Pulmonary artery endothelial cell (primary cell): ENCODE measurements at regions not wholly inside any gene's neighbourhood (a gene's known extent, or its start where the extent isn't known, plus 50 kb on each side); places are given as distances from the start of the nearest gene placed in this dataset.

Experiments used
- DNase-seq: peaks from one replicate; pipeline ENCODE4 v3.0.0-alpha.2; 2011; ENCODE audit warnings: low read depth, low spot score

DNA sequence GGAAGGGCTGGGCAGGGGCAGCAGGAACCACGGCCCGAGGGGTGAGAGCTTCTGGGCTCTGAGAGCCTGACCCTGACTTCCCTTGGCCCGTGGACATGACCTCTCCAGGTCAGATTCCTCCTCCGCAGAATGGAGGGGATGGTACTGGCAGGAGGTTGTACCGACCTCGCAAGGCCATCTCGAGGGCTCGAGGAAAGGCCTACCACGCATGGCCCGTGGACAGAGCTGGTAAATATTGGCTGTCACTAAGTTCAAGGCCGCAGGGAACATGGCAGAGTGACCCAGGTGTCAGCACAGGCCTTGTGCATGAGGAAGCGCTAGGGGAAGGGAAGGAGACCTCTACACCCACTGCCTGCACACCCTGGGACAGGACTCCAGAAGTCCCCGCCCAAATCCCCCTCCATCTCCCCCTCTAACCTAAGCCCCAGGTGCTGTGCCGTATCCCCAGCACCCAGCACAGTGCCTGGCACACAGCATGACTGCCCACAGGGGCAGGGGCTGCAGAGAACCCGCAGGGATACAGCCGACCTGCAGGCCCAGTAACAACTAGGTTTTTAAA, 54.9 kb upstream of the PPP2R5C start:
- no peak for DNase-seq

DNA sequence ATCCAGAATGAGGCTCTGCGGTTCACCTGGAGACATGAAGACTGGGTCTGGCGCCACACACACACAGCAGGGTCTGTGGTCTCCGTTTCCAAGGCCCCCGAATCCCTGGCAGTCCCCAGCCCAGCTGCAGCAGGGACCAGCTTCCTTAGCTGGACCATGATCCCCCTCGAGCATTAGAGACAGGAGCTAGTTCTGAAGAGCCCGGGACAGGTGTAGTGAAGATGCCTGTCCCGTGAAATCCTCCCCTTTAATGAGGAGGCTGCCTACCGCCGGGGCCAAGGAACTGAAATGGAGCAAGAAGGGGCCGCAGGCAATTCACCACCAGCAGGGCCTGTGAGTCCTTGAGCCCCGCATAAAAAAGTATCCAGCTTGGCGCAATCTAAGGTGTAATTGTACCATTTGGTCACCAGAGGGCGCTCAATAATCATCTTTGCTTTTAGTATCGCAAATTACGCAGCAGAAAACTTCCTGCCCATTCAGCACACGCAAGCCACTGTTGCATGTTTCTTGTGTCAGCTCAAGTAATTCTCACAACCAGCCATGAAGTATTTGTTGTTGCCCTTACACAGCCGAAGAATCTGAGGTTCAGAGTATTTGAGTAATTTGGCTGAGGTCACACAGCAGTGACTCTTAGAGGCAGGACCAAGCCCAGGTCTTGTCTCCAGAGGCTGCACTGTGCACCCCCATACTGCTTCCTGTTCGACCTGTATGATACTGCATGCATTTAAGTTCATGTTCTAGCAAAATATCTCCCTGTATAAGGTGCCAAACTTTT, 54.3 kb upstream of the PPP2R5C start:
- DNase-seq, result peak; percentile 20

DNA sequence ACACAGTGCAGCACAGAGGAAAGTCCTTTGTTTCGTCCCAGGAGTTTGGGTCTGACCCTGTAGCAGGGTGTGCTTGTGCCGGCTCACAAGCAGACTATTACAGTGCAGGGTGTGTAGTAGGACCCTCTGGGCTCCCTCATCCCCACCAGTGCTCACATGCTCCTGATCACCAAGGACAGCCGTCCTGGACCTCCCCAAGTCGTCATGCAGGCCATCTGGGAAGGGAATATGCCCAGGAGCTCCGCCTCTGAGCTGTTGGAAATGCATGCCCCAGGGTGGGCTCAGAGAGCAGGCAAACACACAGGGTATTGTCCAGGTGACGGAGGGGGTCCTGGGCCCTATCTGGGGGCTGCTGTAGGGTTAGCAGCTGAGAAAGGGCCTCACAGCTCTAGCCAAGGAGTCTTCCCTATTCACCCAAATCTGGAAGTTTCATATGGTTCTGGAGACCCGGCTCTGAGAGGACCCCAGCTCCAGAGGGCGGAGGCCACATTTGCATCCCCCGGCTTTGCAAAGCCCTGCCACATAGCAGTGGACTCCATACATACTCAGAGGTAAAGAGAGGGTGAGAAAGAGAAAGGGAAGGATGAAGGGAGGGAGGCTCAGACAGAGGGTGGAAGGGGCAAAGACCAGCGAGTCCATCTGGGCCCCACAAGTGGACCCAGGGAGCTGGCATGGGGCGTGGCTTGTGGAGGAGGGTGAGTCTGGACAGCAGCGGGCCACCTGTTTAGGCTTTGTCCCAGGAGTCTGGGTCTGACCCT, 53.5 kb upstream of the PPP2R5C start:
- DNase-seq, result no peak

DNA sequence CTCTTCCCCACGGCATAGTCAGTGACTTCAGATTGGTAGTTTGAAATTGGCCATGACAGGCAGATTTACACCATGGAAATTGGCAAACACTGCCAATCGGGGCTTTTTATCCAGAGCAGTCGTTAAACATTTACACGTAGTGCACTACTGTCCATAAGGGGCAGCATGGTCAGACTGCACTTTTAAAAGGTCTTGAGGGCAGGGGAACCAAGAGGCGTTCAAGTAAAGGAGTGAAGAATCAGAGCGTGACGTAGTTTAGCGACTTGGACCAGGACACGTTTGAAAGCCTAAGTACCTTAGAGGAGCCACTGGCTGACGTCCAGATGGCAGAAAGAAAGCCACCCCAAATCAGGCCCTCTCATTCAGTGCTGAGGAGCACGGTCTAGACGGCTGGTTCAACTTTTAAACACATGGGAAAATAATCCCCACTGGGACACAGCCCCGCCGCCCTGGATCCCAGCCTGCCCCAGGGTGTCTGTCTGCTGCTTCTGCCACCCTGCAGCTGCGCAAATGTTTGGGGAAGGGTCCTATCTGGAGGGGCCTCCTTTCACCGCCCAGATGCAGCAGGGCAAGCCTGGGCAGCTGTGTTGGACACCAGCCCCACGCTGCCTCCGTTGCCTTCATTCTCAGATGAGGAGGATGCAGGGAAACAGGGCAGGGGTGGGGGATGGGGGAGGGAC, 52.5 kb upstream of the PPP2R5C start:
- no peak for DNase-seq

DNA sequence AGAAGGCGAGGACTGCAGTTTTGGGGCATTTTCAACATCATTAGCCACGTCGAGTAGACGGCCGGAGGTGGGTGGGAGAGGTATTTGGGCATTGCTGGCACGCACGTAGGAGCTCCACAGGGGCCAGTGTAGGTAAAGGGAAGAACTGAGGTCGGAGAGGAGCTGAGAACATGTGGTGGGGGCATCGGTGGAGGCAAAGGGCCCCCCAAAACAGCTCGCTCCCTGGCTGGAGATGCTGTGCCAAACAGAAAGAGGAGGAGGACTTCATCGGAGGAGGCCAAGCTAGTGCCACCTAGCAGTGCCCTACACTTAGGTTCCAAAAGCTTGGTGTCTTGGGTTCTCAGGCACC, 52.0 kb upstream of the PPP2R5C start:
- DNase-seq, result no peak

DNA sequence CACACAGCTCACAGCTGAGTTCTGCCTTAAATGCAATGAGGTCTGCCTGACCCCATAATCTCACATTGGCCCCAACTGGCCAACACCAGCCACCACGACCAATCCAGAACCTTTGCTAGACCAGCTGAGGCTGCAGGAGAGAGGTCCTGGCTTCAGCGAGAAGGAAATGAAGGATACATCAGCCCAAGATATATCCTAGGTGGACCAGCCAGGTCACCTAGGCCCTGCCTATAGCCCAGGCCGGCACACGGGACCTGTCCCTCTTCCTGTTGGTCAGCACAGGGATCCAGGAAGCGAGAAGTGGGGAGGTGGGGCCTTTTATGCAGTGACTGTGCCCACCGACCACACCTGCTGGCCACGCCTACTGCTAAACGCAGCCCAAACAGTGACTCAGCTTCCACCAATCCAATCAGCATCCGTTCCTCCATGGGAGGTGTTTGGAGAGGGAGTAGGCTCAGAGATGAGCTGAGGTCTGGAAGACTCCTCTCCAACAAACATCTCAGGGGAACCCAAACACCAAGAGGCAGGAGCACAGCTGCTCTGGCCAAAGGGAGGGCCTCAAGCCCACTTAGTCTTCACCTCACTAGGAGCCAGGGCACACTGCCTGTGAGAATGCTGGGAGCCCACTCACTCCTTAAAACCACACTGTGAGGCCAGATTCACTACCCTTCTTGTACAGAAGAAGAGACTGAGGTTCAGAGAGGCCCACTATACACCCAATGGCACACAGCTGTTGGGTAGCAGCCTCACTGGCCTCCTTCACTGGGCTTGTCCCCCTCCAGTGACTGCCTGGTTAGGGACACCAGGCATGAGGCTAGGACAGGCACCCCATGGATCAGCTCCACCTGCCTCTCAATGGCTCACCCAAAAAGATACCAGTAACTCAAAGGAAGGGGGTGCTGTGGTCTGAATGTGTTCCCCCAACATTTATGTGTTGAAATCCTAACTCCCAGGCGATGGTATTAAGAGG, 51.3 kb upstream of the PPP2R5C start:
- DNase-seq, result no peak

DNA sequence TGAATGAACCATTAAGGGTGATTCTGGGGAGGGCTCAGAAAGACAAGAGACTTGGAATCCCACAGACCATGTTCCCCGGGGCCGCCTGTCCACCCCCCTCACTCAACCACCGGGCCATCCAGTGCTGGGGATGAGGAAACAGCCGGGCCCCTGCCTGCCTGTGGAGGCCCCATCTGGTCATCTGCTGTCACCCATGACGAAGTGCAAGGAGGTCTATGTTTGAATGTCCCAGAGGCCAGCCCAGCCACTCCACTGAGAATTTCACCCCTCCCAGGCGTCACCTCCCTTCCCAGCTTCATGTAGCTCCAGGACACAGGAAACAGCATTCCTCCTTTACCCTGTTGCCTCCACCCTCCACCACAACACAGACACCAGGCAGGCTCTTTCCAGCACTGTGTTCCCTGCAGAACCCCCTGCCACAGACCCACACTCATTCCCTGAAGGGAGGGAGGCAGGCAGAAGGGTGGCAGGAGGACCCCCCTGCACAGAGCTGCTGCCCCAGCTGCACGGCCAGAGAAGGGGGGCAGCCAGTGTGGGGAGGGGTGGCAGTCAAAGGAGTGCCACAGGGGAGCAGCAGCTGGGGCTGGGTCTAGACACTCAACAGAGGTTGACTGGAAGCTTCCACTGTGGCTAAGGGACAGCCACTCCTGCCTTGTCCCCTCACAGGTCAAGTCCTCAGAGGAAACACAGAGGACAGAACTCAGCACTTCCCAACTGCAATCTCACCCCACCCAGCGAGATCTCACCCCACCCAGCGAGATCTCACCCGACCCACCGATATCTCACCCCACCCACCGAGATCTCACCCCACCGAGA, 50.3 kb upstream of the PPP2R5C start:
- DNase-seq, result no peak
